ENCODE measurements at regions not wholly inside any gene's neighbourhood (a gene's known extent, or its start where the extent isn't known, plus 50 kb on each side); places are given as distances from the start of the nearest gene placed in this dataset.
A peak's percentile ranks its signal among the peaks of the same experiment; 100 is the strongest.
"Not testable (repeated sequence)": the region's sequence is repeated elsewhere in the genome, so short reads cannot be mapped to it uniquely, and the experiment has no call there.

DNA sequence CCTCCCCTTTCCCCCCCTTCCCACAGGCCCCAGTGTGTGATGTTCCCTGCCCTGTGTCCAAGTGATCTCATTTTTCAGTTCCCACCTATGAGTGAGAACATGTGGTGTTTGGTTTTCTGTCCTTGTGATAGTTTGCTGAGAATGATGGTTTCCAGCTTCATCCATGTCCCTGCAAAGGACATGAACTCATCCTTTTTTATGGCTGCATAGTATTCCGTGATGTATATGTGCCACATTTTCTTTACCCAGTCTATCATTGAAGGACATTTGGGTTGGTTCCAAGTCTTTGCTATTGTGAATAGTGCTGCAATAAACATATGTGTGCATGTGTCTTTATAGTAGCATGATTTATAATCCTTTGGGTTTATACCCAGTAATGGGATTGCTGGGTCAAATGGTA, 106.0 kb upstream of the CADM1 start:
- not testable (repeated sequence) for DNase-seq (ENCODE audit: low read depth, low spot score); H3K27ac ChIP-seq

GRCh38 chr11:115608976-115609375, 104.8 kb upstream of the CADM1 start:
- no peak for DNase-seq (ENCODE audit: low read depth, low spot score)

DNA sequence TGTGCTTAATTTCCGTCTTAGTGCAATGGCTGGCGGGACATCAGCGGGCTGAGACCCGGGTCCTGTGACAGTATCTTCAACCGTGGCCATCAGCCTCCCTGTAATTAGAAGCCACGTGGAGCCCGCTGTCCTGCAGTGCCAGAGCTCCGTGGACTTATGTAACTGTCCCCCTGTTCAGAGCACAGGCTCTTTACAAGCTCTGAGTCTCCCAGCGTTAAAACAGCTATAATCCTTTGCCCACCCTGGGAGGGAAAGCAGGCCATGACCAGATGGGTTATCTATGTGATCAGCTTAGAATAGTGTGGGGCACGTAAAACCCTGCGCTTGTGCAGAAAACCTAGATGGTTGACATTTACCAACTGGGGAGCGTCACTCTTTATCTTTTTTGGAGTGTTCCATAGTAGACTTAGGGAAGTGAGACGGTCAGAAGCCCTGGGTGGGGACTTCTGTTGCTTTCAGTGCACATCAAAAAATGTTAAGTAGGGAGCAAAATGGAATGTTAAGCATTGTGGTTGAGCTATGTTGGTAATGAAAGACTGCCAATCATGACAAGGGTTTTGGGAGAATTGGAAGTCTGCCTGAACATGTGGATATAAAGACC, 103.5 kb upstream of the CADM1 start:
- no peak overlapping the region for H3K27ac ChIP-seq
- DNase-seq (ENCODE audit: low read depth, low spot score), result no peak

More at GRCh38 chr11:115608976-115609375, 104.8 kb upstream of the CADM1 start:
- H3K27ac ChIP-seq, result no peak overlapping the region

- no peak overlapping the region for H3K27ac ChIP-seq
- DNase-seq (ENCODE audit: low read depth, low spot score), result no peak
Measured at GRCh38 chr11:115606498-115607220, 102.4 kb upstream of the CADM1 start.

GRCh38 chr11:115605871-115606497, 101.8 kb upstream of the CADM1 start:
- no peak overlapping the region for H3K27ac ChIP-seq
- no peak for DNase-seq (ENCODE audit: low read depth, low spot score)

GRCh38 chr11:115605397-115605796, 101.2 kb upstream of the CADM1 start:
- DNase-seq (ENCODE audit: low read depth, low spot score); H3K27ac ChIP-seq: not testable (repeated sequence)

GRCh38 chr11:115599125-115599524, 94.9 kb upstream of the CADM1 start:
- no peak overlapping the region for H3K27ac ChIP-seq
- DNase-seq (ENCODE audit: low read depth, low spot score), result no peak

GRCh38 chr11:115598257-115598901, 94.2 kb upstream of the CADM1 start:
- DNase-seq (ENCODE audit: low read depth, low spot score), result no peak
- no peak overlapping the region for H3K27ac ChIP-seq

DNA sequence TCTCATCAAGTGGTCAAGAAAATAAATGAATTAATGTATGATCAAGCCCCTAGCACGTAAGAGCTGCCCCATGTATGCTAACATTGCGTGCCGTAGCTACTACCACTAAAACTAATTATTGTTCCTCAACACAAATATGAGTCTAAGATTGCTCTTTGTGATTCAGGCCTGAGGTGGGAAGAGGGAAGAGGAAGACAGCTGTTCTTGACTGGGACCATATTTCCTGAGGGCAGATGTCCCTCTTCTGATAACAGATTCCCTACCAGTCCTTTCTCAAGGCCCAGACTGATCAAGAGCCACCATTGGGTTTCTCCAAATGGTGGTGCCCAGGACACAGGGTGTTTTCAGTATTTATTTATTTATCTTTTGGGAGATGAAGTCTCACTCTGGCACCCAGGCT, 87.2 kb upstream of the CADM1 start:
- no peak overlapping the region for H3K27ac ChIP-seq
- DNase-seq (ENCODE audit: low read depth, low spot score), result no peak

GRCh38 chr11:115590254-115590653, 86.0 kb upstream of the CADM1 start:
- no peak for DNase-seq (ENCODE audit: low read depth, low spot score)
- no peak overlapping the region for H3K27ac ChIP-seq

DNA sequence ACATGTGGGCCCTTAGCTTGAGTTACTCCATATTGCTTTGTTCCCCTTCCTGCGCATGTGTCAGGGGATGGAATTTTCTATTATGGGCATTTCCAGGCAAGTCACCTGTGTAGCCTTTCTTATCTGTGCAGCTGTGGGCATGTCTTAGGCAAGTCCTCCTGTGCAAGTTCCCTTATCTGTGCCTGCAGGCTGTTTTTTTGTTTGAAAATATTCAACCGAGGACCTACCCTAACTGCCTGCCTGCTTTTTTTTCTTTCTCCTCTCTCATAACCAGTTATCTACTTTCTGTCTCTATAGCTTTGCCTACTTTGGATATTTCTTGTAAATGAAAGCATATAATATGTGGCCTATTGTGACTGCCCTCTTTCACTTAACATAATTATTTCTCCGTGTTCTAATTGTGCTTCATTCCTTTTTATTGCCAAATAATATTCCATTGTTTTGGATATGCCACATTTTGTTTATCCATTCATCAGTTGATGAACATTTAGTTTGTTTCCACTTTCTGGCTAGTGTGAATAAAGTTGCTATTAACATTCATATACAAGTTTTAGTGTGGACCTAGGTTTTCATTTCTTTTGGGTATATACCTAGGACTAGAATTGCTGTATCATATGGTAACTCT, 83.6 kb upstream of the CADM1 start:
- H3K27ac ChIP-seq, result no peak overlapping the region
- DNase-seq (ENCODE audit: low read depth, low spot score), result no peak

- DNase-seq (ENCODE audit: low read depth, low spot score), result no peak
- no peak overlapping the region for H3K27ac ChIP-seq
Measured at GRCh38 chr11:115585361-115586024, 81.3 kb upstream of the CADM1 start.

GRCh38 chr11:115581871-115582639, 77.8 kb upstream of the CADM1 start:
- DNase-seq (ENCODE audit: low read depth, low spot score), result no peak
- no peak overlapping the region for H3K27ac ChIP-seq

GRCh38 chr11:115580927-115581680, 76.9 kb upstream of the CADM1 start:
- H3K27ac ChIP-seq, result no peak overlapping the region
- no peak for DNase-seq (ENCODE audit: low read depth, low spot score)

GRCh38 chr11:115580416-115580815, 76.2 kb upstream of the CADM1 start:
- DNase-seq (ENCODE audit: low read depth, low spot score), result no peak
- H3K27ac ChIP-seq, result no peak overlapping the region

DNA sequence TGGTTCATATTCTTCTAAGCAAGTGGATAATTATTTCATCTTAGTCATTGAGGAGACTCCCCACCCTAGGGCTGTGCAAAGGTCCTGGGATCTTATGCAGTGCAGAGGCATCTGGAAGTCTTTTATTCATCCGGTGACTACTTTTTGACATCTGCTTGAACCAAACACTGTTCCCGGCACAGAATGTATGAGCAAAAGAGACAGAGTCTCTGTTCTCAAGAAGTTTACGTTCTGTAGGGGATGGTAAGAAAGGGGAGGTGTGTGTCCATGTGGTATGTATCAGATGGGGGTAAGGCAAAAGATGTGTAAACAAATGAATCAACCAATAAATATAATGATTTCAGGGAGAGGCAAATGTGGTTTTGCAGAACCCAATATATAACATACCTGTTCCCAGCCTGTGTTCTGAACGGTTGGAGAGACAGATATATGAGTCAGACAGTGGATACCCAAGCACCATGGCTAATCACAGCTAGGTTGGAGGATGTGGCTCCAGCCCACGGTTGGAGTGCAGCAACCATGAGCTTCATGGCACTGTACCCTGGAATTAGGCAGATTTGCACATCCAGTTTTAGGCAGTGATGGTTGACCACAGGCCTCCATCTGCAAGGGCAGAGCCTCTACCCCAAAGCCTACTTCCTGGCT, 75.1 kb upstream of the CADM1 start:
- peak; percentile 2 for DNase-seq (ENCODE audit: low read depth, low spot score)
- H3K27ac ChIP-seq, result no peak overlapping the region

DNA sequence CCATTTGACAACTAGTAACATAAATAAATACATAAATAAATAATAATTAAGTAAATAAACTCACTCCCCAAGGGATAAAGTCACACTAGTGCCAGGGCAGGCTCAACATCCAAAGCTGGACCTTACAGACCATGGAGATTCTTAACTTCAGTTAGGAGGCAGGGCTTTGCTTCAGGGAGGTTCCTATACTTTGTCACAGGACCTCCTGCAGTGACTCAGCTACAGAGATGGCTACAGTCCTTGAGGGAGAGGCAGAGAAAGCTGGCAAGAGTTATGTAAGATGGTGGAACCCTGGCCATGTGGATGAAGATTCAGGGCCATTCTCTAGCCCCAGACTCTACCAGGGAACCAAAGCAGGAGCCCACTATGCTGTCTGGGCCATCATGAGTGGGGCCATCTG, 74.1 kb upstream of the CADM1 start:
- DNase-seq (ENCODE audit: low read depth, low spot score), result no peak
- H3K27ac ChIP-seq, result no peak overlapping the region

GRCh38 chr11:115577701-115578100, 73.5 kb upstream of the CADM1 start:
- H3K27ac ChIP-seq, result no peak overlapping the region
- no peak for DNase-seq (ENCODE audit: low read depth, low spot score)
